ENCODE measurements at regions not wholly inside any gene's neighbourhood (a gene's known extent, or its start where the extent isn't known, plus 50 kb on each side); places are given as distances from the start of the nearest gene placed in this dataset.

- Histone ChIP-seq H3K79me2 (ENCODE audit: insufficient read depth) (no peaks in the 10 kb centered on the region; the same call in 1 of the 2 replicates), H3F3A (replicated peaks; ENCODE audit: insufficient read depth) (no peaks in the 10 kb centered on the region), H3K4me1 (ENCODE audit: control insufficient read depth in 1 of 2, insufficient read depth in 2 of 2, low read depth in 1 of 2, low read length in 1 of 2) (no peaks in the 10 kb centered on the region), H3K4me2 (no peak overlapping the region), H3K9me3 (no peaks in the 10 kb centered on the region), H3K27me3 (ENCODE audit: insufficient read depth) (no peaks in the 10 kb centered on the region), H2AFZ (ENCODE audit: low read depth) (no peak overlapping the region), H3K36me3 (replicated peaks in 1 of 2; ENCODE audit: control insufficient read depth in 1 of 2, insufficient read depth in 2 of 2, low read length in 1 of 2) (no peaks in the 10 kb centered on the region), H3K27ac (ENCODE audit: low read depth in 2 of 2, low read length in 1 of 2) (no peak overlapping the region), H3K9ac (no peak overlapping the region), H4K20me1 (ENCODE audit: insufficient read depth) (no peaks in the 10 kb centered on the region), H3K4me3 (ENCODE audit: low read depth in 2 of 2, low read length in 1 of 2) (no peak overlapping the region), H3K9me2 (no peaks in the 10 kb centered on the region)
- DNase-seq, result no peak
- ChIA-PET CTCF (interaction anchor here (1.1 kb wide), 1 partner anchor 11 kb away, joined by 5 read pairs; no protein-coding TSS in a partner anchor), POLR2A (no interaction called here)
- WGBS (ENCODE audit: low lambda C conversion rate), result 86% methylated on average over 4 of the region's 4 CpGs
- TF ChIP-seq MEF2A (IDR thresholded peaks at IDR 0.05; ENCODE audit: borderline replicate concordance, low read depth) (no peak), TCF12 (IDR thresholded peaks at IDR 0.05) (no peak), RFX5 (IDR thresholded peaks at IDR 0.05; ENCODE audit: low read length) (no peak), TAF1 (IDR thresholded peaks at IDR 0.05; ENCODE audit: borderline replicate concordance, low read depth, low read length) (no peak), REST (IDR thresholded peaks at IDR 0.05; ENCODE audit: low read depth, low read length) (no peak), NFIC (IDR thresholded peaks at IDR 0.05; ENCODE audit: borderline replicate concordance) (no peak), RXRA (IDR thresholded peaks at IDR 0.05; ENCODE audit: borderline replicate concordance, low read depth) (no peak)
- TF ChIP-seq, protein P1, sequence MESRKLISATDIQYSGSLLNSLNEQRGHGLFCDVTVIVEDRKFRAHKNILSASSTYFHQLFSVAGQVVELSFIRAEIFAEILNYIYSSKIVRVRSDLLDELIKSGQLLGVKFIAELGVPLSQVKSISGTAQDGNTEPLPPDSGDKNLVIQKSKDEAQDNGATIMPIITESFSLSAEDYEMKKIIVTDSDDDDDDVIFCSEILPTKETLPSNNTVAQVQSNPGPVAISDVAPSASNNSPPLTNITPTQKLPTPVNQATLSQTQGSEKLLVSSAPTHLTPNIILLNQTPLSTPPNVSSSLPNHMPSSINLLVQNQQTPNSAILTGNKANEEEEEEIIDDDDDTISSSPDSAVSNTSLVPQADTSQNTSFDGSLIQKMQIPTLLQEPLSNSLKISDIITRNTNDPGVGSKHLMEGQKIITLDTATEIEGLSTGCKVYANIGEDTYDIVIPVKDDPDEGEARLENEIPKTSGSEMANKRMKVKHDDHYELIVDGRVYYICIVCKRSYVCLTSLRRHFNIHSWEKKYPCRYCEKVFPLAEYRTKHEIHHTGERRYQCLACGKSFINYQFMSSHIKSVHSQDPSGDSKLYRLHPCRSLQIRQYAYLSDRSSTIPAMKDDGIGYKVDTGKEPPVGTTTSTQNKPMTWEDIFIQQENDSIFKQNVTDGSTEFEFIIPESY (IDR thresholded peaks at IDR 0.05; ENCODE audit: borderline replicate concordance, low read depth), result no peak
- TF ChIP-seq, protein P2, sequence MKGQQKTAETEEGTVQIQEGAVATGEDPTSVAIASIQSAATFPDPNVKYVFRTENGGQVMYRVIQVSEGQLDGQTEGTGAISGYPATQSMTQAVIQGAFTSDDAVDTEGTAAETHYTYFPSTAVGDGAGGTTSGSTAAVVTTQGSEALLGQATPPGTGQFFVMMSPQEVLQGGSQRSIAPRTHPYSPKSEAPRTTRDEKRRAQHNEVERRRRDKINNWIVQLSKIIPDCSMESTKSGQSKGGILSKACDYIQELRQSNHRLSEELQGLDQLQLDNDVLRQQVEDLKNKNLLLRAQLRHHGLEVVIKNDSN (IDR thresholded peaks at IDR 0.05; ENCODE audit: borderline replicate concordance, low read depth), result no peak
Observed at GRCh38 chr13:71254384-71254783, 612.6 kb downstream of the DACH1 start.

DNA sequence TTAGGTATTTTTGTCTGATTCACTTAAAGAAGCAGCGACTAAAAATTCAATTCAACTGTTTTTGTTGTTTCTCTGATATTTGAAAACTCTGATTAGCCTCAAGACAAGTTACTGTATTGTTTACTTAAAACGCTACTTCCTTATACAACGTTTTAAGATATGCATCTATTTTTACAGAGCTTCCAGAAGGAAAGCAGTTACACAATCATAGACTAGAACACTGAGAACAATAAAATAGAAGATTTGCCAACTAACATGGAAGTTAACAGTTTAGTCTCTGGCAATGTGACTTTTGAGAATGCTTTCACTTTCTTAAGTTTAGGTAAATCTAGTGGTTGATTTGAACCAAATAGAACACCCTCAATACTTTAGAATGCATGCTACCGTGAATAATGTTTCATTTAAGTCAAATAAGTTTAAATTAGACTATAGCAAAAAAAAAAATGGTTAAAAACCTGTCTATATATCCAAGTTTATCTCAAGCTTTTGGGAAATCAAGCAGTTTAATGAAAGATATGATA, 614.8 kb downstream of the DACH1 start:
- H3K9me2 ChIP-seq, result no peaks in the 10 kb centered on the region
- no peak overlapping the region for H3K9ac ChIP-seq
- H2AFZ ChIP-seq (ENCODE audit: low read depth), result no peak overlapping the region
- no peak for DNase-seq
- no peaks in the 10 kb centered on the region; the same call in 1 of the 2 replicates for H3K79me2 ChIP-seq (ENCODE audit: insufficient read depth)
- ChIA-PET CTCF (interaction anchor here (0.7 to 1.7 kb wide), 2 partner anchors 11 to 58 kb away, joined by 3 to 10 read pairs; no protein-coding TSS in a partner anchor), POLR2A (no interaction called here)
- no peaks in the 10 kb centered on the region for H3K27me3 ChIP-seq (ENCODE audit: insufficient read depth)
- no peak overlapping the region for H3K4me2 ChIP-seq
- no peak overlapping the region for H3K27ac ChIP-seq (ENCODE audit: low read depth in 2 of 2, low read length in 1 of 2)
- no peaks in the 10 kb centered on the region for H3K36me3 ChIP-seq (replicated peaks in 1 of 2; ENCODE audit: control insufficient read depth in 1 of 2, insufficient read depth in 2 of 2, low read length in 1 of 2)
- no peaks in the 10 kb centered on the region for H3K9me3 ChIP-seq
- no peaks in the 10 kb centered on the region for H3F3A ChIP-seq (replicated peaks; ENCODE audit: insufficient read depth)
- 39% methylated on average over 4 of the region's 4 CpGs for WGBS (ENCODE audit: low lambda C conversion rate)
- H3K4me3 ChIP-seq (ENCODE audit: low read depth in 2 of 2, low read length in 1 of 2), result no peak overlapping the region
- TF ChIP-seq, protein P3, sequence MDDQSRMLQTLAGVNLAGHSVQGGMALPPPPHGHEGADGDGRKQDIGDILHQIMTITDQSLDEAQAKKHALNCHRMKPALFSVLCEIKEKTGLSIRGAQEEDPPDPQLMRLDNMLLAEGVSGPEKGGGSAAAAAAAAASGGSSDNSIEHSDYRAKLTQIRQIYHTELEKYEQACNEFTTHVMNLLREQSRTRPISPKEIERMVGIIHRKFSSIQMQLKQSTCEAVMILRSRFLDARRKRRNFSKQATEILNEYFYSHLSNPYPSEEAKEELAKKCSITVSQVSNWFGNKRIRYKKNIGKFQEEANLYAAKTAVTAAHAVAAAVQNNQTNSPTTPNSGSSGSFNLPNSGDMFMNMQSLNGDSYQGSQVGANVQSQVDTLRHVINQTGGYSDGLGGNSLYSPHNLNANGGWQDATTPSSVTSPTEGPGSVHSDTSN (IDR thresholded peaks at IDR 0.05), result no peak
- TF ChIP-seq SMC3 (IDR thresholded peaks at IDR 0.05; ENCODE audit: low read depth, low read length) (no peak), RFX5 (IDR thresholded peaks at IDR 0.05; ENCODE audit: low read length) (no peak), IRF3 (IDR thresholded peaks at IDR 0.05; ENCODE audit: low read depth, low read length) (no peak), JUND (IDR thresholded peaks at IDR 0.05) (no peak), FOXJ3 (CRISPR knock-in tag; IDR thresholded peaks at IDR 0.05) (no peak), MXI1 (IDR thresholded peaks at IDR 0.05; ENCODE audit: low read depth, low read length) (no peak), TAF1 (IDR thresholded peaks at IDR 0.05; ENCODE audit: borderline replicate concordance, low read depth, low read length) (no peak)
- H3K4me1 ChIP-seq (ENCODE audit: control insufficient read depth in 1 of 2, insufficient read depth in 2 of 2, low read depth in 1 of 2, low read length in 1 of 2), result no peaks in the 10 kb centered on the region
- H4K20me1 ChIP-seq (ENCODE audit: insufficient read depth), result no peaks in the 10 kb centered on the region
